Lower leg skin (tissue), 4 donors: ENCODE measurements at regions not wholly inside any gene's neighbourhood (a gene's known extent, or its start where the extent isn't known, plus 50 kb on each side); places are given as distances from the start of the nearest gene placed in this dataset.

ENCODE experiments used
- DNase-seq, 2 donors: peaks; one replicate each; pipeline ENCODE4 v3.0.0-alpha.2; 2019; ENCODE audit warnings: low spot score in 2 of 2
- H3K4me3 ChIP-seq: fragments of 200-600 bp; sonication (generic); 2 replicates; pipeline ENCODE4 v1.5.1; 2017; ENCODE audit warnings: mild to moderate bottlenecking, low read depth; ENCODE audit not compliant: poor library complexity, severe bottlenecking
- POLR2A ChIP-seq, 2 donors: fragments of 450-650 bp; IDR thresholded peaks; one replicate each; pipeline ENCODE4 v1.6.1; 2016 to 2017; ENCODE audit warnings: antibody characterized with exemption in 2 of 2, mild to moderate bottlenecking in 1 of 2, moderate library complexity in 1 of 2
- WGBS, 2 donors: methylation state at CpG; one replicate each; pipeline ENCODE4 v1.1.5; 2018; 5-methylcytosine and 5-hydroxymethylcytosine counted together
- intact Hi-C: fragments of 100-400 bp; cut with DNase I; formaldehyde crosslinking; loops from one replicate; pipeline ENCODE4 v1.15.0; 2023; ENCODE audit warnings: low total_unique reads
- TF ChIP-seq, protein P1 (sequence below), 3 donors: fragments of 450-650 bp; IDR thresholded peaks; one replicate each; pipeline ENCODE4 v1.5.1; 2016; ENCODE audit warnings: antibody characterized with exemption in 3 of 3, mild to moderate bottlenecking in 3 of 3, moderate library complexity in 2 of 3

DNA sequence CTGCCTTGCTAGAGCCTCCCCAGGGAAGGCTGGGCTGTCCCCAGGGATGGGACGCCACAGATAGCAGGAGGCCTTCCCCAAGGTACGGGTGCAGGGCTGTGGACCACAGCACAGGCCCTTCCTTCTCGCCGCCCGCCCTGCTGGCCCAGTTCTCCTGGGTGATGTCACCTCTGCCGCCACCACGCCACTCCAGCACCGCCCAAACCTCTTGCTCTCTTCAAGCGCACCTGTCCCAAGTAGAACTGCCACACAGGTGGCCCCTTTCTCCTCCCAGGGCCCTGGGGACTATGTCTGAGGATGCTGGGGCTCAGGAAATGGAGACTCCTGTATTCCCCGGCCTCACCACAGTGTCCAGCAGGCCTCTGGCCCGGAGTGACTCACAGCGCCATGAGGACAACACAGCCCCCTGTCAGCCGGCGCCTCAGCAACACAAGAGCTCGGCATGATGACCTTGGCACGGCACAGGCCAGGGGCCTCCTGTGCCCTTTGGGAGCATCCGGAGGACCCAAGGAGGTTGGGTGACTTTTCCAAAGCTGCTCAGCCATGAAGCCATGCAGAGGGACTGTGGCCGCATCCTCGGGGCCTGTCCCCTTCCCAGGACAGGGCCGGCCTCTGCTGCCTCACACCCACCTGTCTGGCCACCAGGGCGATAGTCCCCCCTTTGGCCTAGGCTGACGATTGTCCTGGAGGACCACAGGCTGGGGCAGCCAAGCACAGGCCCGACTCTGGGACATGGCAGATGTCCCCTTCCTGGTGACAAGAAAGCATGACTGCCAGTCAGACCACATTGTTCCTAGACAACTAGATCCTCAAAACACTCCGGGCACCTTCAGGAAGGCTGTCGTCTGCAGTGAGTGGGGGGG, 1023.5 kb downstream of the BRD1 start:
- intact Hi-C loops: no loop called here
- TF ChIP-seq POLR2A (IDR thresholded peaks at IDR 0.05): no peak
- TF ChIP-seq, protein P1, sequence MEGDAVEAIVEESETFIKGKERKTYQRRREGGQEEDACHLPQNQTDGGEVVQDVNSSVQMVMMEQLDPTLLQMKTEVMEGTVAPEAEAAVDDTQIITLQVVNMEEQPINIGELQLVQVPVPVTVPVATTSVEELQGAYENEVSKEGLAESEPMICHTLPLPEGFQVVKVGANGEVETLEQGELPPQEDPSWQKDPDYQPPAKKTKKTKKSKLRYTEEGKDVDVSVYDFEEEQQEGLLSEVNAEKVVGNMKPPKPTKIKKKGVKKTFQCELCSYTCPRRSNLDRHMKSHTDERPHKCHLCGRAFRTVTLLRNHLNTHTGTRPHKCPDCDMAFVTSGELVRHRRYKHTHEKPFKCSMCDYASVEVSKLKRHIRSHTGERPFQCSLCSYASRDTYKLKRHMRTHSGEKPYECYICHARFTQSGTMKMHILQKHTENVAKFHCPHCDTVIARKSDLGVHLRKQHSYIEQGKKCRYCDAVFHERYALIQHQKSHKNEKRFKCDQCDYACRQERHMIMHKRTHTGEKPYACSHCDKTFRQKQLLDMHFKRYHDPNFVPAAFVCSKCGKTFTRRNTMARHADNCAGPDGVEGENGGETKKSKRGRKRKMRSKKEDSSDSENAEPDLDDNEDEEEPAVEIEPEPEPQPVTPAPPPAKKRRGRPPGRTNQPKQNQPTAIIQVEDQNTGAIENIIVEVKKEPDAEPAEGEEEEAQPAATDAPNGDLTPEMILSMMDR (IDR thresholded peaks at IDR 0.05): no peak
- no peak overlapping the region for H3K4me3 ChIP-seq
- 87 to 90% methylated on average over 20 to 23 of the region's 25 CpGs for WGBS, 2 donors
- peak in 1 of 2 donors; percentile 72 for DNase-seq

DNA sequence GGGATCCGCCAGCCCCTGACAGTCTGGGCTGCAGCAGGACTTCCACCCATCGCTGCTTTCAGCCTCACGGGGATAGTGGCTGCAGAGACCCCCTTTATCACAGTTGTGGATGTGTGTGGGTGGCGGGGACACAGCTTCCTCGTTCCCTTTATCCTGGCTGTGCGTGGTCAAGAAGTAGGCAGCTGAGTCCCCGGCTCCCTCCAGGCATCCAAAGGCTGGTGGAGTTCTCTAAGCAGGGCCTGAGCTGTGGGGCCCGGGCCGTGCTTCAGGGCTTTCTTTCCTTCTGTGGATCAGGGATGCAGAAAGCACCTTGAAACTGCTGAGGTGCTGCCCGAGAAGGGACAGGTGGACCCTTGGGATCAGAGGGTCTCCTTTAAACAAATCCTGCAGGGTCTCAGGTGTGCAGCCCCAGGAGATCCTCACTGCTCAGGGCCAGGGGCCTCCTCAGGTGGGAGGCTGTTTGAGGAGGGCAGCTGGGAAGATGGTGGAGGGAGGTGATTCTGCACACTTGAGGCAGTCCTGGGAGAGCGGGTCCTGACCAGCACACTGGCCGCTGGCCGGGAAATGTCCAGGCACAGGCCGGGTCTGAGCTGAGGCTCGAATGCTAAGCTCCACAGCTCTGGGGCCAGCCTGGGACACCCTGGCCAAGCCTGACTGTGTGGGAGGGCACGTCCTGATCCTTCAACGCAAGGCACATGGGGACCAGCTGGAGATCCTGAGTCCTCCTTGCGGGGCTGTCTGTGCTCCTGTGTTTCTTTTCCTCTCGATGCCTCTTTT, 1024.3 kb downstream of the BRD1 start:
- TF ChIP-seq, protein P1 (IDR thresholded peaks at IDR 0.05): no peak
- TF ChIP-seq POLR2A (IDR thresholded peaks at IDR 0.05): no peak
- peak in 1 of 2 donors; percentile 73 for DNase-seq
- intact Hi-C loops: no loop called here
- H3K4me3 ChIP-seq: no peak overlapping the region
- 65 to 68% methylated on average over 14 to 17 of the region's 19 CpGs for WGBS, 2 donors

DNA sequence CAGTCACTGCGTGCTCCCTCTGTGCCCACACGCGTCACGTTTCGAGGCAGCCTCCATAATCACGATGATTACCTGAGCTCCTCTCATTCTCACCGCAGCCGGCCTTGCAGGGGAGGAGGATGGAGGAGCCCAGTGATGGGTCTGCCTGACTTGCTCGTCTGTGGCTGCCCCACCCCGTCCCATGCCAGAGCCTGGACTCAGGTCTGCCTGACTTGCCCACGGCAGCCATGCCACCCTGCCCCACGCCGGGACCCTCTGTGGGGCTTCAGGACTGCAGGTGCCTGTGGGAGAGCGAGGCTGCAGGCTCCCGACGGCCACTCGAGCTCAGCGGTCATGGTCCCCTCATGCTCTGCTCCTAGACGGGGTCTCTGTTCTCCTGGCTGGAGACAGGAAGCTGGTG, 1025.1 kb downstream of the BRD1 start:
- H3K4me3 ChIP-seq: no peak overlapping the region
- DNase-seq: peak in 1 of 2 donors; percentile 60
- 80 to 81% methylated on average over 14 to 19 of the region's 19 CpGs for WGBS, 2 donors
- intact Hi-C loops: no loop called here
- TF ChIP-seq, protein P1 (IDR thresholded peaks at IDR 0.05): no peak
- no peak for TF ChIP-seq POLR2A (IDR thresholded peaks at IDR 0.05)

DNA sequence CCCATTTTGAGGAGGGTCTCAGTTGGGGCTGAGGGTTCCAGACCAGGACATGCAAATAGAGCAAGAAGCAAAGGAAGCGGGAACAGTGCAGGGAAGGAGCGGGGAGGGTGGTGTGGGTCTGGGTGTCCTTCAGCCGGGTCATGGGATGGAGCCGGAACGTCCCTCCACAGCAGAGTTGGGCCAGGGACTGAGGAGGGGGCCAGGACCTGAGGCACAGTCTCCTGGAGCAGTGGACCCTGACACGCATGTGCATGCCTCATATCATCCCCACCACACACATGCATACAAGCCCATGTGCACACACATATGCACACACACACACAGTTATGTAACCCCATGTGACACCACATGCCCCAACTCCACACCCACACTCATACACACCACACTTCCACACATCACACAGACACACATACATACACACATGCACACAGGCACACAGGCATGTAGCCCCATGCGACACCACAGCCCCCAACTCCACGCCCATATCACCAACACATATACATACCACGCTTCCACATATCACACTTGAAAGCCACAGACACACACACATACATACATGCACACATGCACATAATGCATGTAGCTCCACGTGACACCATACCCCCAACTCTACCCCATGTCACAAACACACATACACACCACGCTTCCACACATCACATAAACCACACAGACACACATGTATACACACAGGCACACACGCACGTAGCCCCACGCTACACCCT, 1026.6 kb downstream of the BRD1 start:
- no peak overlapping the region for H3K4me3 ChIP-seq
- peak in 1 of 2 donors; percentile 70 for DNase-seq
- intact Hi-C loops: no loop called here
- no peak for TF ChIP-seq POLR2A (IDR thresholded peaks at IDR 0.05)
- TF ChIP-seq, protein P1 (IDR thresholded peaks at IDR 0.05): no peak
- 87 to 90% methylated on average over 14 of the region's 14 CpGs for WGBS, 2 donors

GRCh38 chr22:48800036-48800885, 1027.4 kb downstream of the BRD1 start:
- DNase-seq: peak in 1 of 2 donors; percentile 49
- intact Hi-C loops: no loop called here
- TF ChIP-seq POLR2A (IDR thresholded peaks at IDR 0.05): no peak
- TF ChIP-seq, protein P1 (IDR thresholded peaks at IDR 0.05): no peak
- 82% methylated on average over 16 to 21 of the region's 23 CpGs for WGBS, 2 donors
- H3K4me3 ChIP-seq: no peak overlapping the region
